ENCODE measurements at regions not wholly inside any gene's neighbourhood (a gene's known extent, or its start where the extent isn't known, plus 50 kb on each side); places are given as distances from the start of the nearest gene placed in this dataset.
A peak's percentile ranks its signal among the peaks of the same experiment; 100 is the strongest.
"Not testable (repeated sequence)": the region's sequence is repeated elsewhere in the genome, so short reads cannot be mapped to it uniquely, and the experiment has no call there.

DNA sequence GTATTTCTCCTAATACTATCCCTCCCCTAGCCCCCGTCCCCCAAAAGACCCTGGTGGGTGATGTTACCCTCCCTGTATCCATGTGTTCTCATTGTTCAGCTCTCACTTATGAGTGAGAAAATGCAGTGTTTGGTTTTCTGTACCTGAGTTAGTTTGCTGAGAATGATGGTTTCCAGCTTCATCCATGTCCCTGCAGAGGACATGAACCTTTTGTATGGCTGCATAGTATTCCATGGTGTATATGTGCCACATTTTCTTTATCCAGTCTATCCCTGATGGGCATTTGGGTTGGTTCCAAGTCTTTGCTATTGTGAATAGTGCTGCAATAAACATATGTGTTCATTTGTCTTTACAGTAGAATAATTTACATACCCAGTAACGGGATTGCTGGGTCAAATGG lies 235.8 kb upstream of the NOCT start:
- DNase-seq (ENCODE audit: low read depth); in situ Hi-C loops (cut with HindIII; ENCODE audit: low pct_unique_long_range_greater_than_20kb, low sequenced_read_pairs): not testable (repeated sequence)

DNA sequence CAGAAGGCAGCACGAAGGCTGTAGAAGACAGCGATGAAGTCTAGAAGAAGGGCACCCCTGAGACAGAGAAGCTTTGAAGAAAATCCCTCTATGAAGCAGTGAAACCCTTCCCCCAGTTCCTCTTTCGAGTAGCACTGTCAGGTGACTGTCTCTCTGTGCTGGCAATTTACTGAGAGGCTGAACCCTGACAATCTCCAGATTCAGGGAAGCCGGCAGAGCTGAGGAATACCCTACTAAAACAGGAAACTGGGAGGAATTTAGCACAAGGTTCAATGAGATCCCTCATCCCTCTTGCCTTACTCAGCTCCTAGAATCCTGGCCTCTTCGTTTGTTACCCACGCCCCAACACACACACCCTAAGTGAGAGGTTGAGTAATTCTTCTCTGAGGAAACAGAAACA lies 239.7 kb upstream of the NOCT start:
- DNase-seq (ENCODE audit: low read depth) = no peak
- in situ Hi-C loops (cut with HindIII; ENCODE audit: low pct_unique_long_range_greater_than_20kb, low sequenced_read_pairs) = no loop called here

DNA sequence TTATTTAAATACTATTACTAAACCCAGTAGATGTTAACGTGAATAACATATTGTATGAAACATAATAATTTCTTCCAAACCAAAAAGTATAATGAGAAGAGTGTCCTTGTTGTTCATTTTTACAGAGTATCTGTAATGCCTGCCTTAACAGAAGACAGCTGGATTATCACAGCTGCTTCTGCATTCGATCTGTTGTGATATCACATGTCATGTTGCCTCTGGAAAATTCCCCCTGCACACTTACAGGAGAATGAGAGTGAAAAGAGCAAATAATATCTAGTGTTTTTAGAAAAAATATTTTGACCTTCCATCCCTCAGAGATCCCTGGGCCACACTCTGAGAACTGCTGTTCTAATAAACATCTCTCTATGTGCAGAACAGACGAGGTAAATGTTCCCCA lies 240.1 kb upstream of the NOCT start:
- no peak for DNase-seq (ENCODE audit: low read depth)
- in situ Hi-C loops (cut with HindIII; ENCODE audit: low pct_unique_long_range_greater_than_20kb, low sequenced_read_pairs) = no loop called here

DNA sequence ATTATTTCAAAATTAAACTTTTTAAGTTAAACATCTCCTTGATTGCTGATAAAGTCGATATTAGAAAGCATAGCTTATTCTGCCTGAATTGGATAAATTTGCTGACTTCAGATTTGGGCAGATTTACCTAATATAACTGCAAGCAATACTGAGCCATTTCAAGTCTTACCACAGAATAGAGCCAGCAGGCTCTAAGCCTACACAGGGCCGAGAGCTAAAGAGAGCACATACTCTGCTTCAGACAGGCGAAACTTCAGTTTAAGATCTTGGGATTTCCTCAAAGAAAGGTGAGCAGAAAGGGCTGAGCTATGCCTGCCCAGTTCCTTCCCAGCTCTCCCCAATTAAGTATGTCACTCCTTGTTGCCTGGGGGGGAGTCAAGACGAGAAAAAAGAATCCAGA lies 240.6 kb upstream of the NOCT start:
- in situ Hi-C loops (cut with HindIII; ENCODE audit: low pct_unique_long_range_greater_than_20kb, low sequenced_read_pairs) = no loop called here
- DNase-seq (ENCODE audit: low read depth) = no peak

DNA sequence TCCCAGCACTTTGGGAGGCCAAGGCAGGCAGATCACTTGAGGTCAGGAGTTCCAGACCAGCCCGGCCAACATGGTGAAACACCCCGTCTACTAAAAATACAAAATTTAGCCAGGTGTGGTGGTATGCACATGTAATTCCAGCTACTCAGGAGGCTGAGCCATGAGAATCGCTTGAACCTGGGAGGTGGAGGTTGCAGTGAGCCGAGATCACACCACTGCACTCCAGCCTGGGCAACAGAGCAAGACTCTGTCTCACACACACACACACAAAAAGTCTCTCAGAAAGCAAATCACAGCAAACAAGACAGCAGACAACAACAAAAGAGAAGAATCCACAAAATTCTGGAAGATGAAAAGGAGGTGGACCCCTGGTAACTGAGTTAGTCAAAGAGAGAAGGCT lies 241.5 kb upstream of the NOCT start:
- DNase-seq (ENCODE audit: low read depth); in situ Hi-C loops (cut with HindIII; ENCODE audit: low pct_unique_long_range_greater_than_20kb, low sequenced_read_pairs): not testable (repeated sequence)

DNA sequence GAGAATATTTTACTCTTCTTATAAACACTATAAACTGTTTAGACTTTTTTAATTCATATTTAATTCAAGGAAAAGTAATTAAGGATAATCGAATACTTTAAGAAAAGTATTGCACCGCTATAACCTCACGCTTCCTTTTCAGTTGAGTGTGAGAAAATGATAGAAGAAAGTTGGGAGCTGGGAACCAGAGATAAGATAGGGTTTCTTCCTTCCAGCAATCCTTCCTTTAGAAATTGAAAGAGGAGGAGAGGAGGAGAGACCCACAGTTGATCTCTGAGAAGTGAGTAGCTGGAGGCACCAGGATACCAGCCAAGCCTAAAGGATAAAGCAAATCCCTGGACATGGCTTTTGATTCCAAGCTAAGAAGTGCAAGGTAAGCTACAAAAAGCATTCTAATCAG lies 242.3 kb upstream of the NOCT start:
- in situ Hi-C loops (cut with HindIII; ENCODE audit: low pct_unique_long_range_greater_than_20kb, low sequenced_read_pairs) = no loop called here
- no peak for DNase-seq (ENCODE audit: low read depth)

DNA sequence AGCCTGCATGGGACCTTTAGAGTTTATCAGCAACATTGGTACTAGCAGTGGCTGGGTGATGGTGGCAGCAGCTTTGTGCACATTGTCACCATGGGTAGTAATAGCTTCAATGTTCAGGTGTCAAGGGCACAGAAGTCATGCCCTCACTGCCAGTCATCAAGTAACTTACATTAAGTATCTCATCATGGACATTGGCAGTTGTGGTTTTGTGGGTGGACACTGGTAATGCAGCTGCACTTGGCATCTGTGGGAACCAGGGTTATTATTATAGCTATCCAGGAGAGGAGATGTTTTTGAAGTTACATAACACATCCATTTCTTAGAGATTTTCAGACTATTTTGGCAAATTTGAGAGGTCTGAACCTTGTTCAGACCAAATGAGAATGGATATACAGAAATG lies 243.2 kb upstream of the NOCT start:
- in situ Hi-C loops (cut with HindIII; ENCODE audit: low pct_unique_long_range_greater_than_20kb, low sequenced_read_pairs) = no loop called here
- DNase-seq (ENCODE audit: low read depth) = no peak

DNA sequence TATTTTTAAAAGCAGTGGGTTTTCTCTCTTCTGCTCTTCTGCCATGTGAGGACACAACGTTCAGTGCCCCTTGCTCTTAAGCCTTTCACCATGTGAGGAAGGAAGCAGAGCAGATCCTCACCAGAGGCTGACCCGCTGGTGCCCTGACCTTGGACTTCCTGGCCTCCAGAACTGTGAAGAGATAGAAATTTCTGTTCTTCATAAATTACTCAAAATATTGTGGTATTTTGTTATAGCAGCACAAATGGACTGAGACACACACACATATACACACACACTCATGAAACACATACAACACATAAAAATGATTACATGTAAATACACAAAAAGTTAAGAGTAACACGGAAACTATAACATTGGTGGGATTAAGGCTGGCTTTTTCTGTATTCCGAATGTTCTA lies 244.8 kb upstream of the NOCT start:
- no peak for DNase-seq (ENCODE audit: low read depth)
- in situ Hi-C loops (cut with HindIII; ENCODE audit: low pct_unique_long_range_greater_than_20kb, low sequenced_read_pairs) = no loop called here

DNA sequence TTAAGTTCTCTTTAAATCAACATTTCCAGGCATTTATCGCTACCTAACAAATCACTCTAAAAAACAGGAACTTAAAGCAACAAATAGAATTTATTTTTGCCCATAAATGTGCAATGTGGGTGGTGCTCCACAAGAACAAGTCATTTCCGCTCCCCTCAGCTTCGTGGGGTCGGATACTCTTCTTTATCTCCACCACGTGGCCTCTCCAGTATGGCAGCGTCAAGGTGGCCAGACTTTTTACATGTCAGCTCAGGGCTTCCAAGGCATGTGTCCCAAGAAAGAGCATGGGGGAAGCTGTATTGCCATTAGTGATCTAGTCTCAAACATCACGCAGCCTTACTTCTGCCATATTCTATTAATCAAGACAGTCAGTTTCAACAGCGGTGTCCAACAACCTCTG lies 249.2 kb upstream of the NOCT start:
- in situ Hi-C loops (cut with HindIII; ENCODE audit: low pct_unique_long_range_greater_than_20kb, low sequenced_read_pairs) = no loop called here

DNA sequence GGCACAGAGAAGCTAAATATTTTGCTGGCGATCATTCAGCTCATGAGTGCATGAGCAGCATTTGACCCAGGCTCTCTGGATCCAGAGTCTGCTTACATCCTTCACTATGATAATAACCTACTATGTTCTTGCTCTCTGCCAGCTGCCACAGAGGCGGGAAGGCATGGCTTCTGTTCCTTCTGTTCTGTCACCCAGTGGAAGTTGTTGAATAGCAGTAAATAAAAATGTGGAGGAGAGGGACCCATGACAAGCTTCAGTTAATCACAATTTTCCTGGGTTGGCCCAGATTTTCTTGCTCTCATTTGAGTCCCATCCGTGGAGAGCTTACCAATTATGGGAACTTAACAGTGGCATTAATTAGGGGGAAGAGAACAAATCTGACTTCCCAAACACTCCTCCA lies 250.1 kb upstream of the NOCT start:
- in situ Hi-C loops (cut with HindIII; ENCODE audit: low pct_unique_long_range_greater_than_20kb, low sequenced_read_pairs) = no loop called here
- DNase-seq (ENCODE audit: low read depth) = no peak

More for the DNA sequence above, 249.2 kb upstream of the NOCT start:
- no peak for DNase-seq (ENCODE audit: low read depth)

DNA sequence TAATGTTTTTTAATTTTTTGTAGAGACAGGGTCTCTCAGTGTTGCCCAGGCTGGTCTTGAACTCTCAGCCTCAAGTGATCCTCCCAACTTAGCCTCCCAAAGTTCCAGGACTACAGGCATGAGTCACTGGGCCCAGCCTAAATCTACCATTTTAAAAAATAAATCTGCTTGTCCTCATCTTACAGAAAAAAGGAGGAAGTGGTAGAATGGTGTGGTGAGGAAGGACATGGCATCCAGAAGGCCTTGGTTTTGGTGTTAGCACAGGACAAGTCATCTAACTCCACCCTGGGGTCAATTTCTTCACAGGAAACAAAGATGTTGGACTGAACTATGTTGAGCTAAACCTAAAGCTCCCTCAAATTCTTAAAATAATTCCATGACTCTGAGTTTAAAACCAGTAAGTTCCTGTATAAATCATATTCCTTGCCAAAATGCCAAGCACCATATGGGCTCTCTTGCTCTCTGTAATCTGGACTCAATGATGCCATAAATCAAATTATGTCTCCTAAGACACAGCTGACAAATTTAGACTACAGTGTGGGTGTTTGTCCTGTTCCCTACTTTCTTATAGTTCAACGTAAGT lies 253.9 kb upstream of the NOCT start:
- no peak for DNase-seq (ENCODE audit: low read depth)
- in situ Hi-C loops (cut with HindIII; ENCODE audit: low pct_unique_long_range_greater_than_20kb, low sequenced_read_pairs) = no loop called here

DNA sequence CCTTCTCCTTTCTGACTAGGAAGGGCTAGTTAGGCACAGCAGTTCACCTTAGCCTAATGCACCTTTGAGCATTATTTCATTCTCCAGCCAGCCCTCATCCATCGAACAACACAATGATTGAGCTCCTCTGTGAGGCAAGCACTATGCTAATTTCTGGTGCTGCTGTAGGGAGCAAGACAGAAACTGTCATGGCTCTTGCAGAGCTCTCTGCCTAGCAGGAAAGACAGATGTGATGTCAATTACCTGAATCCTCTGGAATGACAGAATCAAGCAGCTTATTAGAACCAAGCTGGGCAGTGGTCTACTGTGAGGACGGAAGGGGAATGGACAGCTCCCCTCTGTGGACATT lies 256.1 kb upstream of the NOCT start:
- no peak for DNase-seq (ENCODE audit: low read depth)
- in situ Hi-C loops (cut with HindIII; ENCODE audit: low pct_unique_long_range_greater_than_20kb, low sequenced_read_pairs) = no loop called here

DNA sequence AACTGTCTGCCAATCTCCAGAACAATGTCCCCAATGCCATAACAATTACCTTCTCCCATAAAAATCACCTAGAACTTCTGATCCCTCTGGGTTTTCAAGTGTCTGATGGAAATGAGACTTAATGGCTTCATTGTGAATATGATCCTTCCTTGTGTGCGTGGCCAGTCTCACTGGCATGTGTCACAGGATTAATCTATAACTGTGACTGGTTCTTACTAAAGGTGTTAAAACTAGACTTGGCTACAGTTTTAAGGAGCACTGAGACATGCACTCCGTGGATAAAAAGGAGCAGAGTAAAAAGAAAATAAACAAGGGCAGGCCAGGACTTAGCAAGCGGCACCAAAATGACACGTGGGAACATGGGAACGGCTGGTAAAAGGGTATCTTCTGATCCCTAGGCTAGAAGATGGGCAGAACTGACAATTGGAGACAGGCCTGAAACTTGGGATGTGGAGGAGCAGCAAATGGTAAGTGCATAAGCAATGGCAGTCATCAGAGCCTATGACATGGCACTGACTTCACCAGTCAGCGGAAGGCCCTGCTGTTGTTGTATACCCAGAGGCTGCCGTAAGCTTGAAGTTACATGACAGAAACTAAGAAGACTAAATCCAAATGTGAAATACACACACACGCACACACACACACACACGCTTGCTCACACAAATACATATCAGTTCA lies 256.6 kb upstream of the NOCT start:
- peak; percentile 11 for DNase-seq (ENCODE audit: low read depth)
- in situ Hi-C loops (cut with HindIII; ENCODE audit: low pct_unique_long_range_greater_than_20kb, low sequenced_read_pairs) = no loop called here

DNA sequence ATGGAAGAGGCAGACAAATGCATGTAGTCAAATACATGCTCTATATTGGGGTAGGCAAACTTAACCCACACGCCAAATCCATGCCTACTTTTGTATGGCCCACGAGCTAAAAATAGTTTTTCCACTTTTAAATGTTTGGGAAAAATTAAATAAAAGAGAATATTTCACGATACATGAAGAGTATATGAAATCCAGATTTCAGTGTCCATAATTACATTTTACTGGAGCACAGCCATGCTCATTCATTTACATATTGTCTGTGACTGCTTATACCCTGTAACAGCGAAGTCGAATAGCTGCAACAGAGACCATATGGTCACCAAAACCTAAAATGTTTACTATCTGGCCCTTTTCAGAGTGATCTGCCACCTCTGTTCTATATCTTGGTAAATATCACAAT lies 257.4 kb upstream of the NOCT start:
- DNase-seq (ENCODE audit: low read depth) = no peak
- in situ Hi-C loops (cut with HindIII; ENCODE audit: low pct_unique_long_range_greater_than_20kb, low sequenced_read_pairs) = no loop called here

DNA sequence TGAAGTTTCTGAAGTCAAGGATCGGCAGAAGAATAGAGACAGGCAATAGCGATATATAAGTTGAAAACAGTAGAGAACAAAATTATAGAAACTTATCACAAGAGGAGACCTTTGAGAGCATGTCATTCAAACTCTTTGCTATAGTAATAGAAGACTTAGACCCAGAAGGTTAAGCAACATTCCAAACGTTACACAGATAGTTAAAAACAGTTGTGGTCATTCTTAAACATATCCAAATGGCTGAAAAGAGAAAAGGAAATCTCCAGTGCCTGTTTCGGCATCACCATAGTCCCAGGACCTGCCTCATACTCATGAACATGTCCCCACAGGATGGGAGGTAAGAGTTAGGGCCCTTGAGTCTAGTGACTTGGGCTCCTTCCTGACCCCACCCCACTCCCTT lies 258.1 kb upstream of the NOCT start:
- DNase-seq (ENCODE audit: low read depth) = no peak
- in situ Hi-C loops (cut with HindIII; ENCODE audit: low pct_unique_long_range_greater_than_20kb, low sequenced_read_pairs) = no loop called here

DNA sequence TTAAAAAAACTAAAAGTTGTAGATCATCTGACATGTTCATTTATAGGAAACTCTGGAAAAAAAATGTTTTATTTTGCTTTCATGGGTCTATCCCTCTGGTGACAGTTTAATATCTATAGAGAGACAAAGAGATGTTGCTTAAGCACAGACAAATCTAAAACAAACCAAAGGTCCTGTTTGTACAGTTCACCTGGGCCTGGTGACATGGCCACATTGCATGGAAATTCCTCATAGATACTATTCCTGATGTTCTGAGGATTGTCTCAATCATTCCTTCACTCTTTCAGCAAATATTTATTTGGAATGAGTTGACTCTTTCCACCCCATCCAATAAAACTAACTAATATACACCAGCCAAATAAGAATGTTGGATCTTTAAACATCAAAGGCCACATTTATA lies 259.1 kb upstream of the NOCT start:
- in situ Hi-C loops (cut with HindIII; ENCODE audit: low pct_unique_long_range_greater_than_20kb, low sequenced_read_pairs) = no loop called here
- DNase-seq (ENCODE audit: low read depth) = no peak

DNA sequence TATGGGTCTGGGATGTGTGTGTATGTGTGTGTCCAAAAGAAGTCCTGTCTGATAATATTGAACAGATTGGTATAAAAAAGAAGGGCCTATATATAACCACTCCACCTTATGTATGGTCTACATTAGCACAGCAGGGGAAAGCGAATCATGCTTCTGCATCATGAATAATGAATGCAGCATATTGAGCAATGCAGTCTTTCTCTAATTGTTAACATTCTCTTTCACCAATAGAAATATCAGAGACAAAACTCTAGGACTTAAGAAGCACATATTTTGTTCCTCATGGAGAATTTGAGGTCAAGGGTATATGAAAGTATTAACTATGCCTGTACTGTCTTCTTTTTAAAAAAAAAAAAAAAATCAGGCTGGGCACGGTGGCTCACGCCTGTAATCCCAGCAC lies 264.3 kb upstream of the NOCT start:
- DNase-seq (ENCODE audit: low read depth) = no peak
- in situ Hi-C loops (cut with HindIII; ENCODE audit: low pct_unique_long_range_greater_than_20kb, low sequenced_read_pairs) = no loop called here

DNA sequence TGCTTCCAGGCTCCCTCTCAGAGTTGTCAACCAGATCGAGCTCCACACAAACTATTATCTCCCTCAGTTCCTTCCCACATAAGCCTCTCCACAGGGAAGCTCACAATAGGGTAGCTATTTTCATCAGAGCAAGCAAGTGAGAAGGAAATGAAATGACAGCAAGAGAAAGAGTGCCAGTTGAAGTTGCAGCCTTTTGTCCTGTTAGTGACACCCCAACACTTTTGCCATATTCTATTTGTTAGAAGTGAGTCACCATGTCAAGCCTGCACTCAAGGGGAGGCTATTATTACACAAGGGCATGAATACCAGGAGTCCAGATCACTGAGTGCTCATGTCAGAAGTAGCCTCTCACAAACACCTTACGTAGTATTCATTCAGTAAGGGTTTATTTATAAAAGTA lies 266.3 kb upstream of the NOCT start:
- in situ Hi-C loops (cut with HindIII; ENCODE audit: low pct_unique_long_range_greater_than_20kb, low sequenced_read_pairs) = no loop called here
- no peak for DNase-seq (ENCODE audit: low read depth)

DNA sequence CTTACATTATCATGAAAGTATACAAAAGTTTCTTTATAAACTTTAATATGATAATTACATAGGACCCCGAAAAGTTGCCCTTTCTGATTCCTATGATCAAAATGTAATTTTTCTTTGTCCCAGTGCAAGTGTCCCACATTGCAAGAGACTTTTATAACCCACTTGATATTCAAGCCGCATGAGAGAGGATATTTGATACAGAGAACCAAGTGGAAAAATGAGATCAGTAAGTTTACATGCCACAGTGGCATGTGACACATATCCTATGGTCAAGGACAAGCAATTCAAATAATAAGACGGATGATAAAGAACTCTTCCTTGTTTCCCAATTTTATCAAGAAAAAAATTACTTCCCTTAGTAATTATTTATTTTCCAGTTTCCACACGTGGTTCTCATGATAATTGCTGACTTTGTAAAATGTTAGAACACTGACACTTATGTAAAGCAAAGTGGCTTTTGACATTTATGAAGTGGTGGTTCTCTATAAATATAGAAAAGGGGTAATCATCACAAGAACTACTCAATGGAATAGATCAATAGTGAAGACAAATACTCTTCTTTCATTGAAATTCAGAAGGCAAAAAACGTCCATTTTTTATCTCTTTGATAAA lies 273.7 kb upstream of the NOCT start:
- in situ Hi-C loops (cut with HindIII; ENCODE audit: low pct_unique_long_range_greater_than_20kb, low sequenced_read_pairs) = no loop called here
- DNase-seq (ENCODE audit: low read depth) = no peak
